Keratinocyte (primary cell): ENCODE measurements at regions not wholly inside any gene's neighbourhood (a gene's known extent, or its start where the extent isn't known, plus 50 kb on each side); places are given as distances from the start of the nearest gene placed in this dataset.

Source experiments
- DNase-seq: peaks from one replicate; pipeline ENCODE4 v3.0.0-alpha.2; 2011; ENCODE audit warnings: low read depth, missing footprints, low spot score
- FAIRE-seq: peaks from 2 replicates; lab custom pipeline; 2011; peaks lifted over from hg19 to GRCh38; lab: Jason Lieb, UNC
- H2AFZ ChIP-seq: 2 replicates; pipeline ENCODE4 v1.6.0; 2012; ENCODE audit warnings: low read length, control low read depth, inconsistent platforms; ENCODE audit not compliant: control insufficient read depth
- H3K27ac ChIP-seq: 2 replicates; pipeline ENCODE4 v1.5.1; 2011; ENCODE audit warnings: low read length; ENCODE audit not compliant: control insufficient read depth, insufficient read depth
- H3K27me3 ChIP-seq: 3 replicates; pipeline ENCODE4 v1.6.0; 2011; ENCODE audit warnings: low read length; ENCODE audit not compliant: control insufficient read depth, insufficient read depth; ENCODE audit errors: extremely low read depth
- H3K36me3 ChIP-seq, 2 experiments: 2 replicates in 1 of 2; 3 replicates in 1 of 2; pipeline ENCODE4 v1.5.1; 2011; ENCODE audit warnings: low read length in 2 of 2, mild to moderate bottlenecking in 1 of 2; ENCODE audit not compliant: control insufficient read depth in 2 of 2, insufficient read depth in 2 of 2; ENCODE audit errors: extremely low read depth in 1 of 2
- H3K4me1 ChIP-seq: 3 replicates; pipeline ENCODE4 v1.5.1; 2011; ENCODE audit warnings: low read length; ENCODE audit not compliant: control insufficient read depth, insufficient read depth; ENCODE audit errors: extremely low read depth
- H3K4me2 ChIP-seq: 3 replicates; pipeline ENCODE4 v1.6.0; 2011; ENCODE audit warnings: low read depth, low read length; ENCODE audit not compliant: control insufficient read depth, insufficient read depth; ENCODE audit errors: extremely low read depth
- H3K4me3 ChIP-seq, 3 experiments: fragments of 200-600 bp in 1 of 3; sonication (generic) in 1 of 3; 2 replicates in 2 of 3; 3 replicates in 1 of 3; pipeline ENCODE4 v1.5.1; 2011 to 2016; ENCODE audit warnings: low read length in 3 of 3, mild to moderate bottlenecking in 3 of 3, control low read depth in 2 of 3, inconsistent platforms in 1 of 3, low read depth in 1 of 3, mixed read lengths in 1 of 3, mixed run types in 1 of 3, moderate library complexity in 1 of 3; ENCODE audit not compliant: control insufficient read depth in 2 of 3, insufficient read depth in 2 of 3; ENCODE audit errors: extremely low read depth in 1 of 3
- H3K79me2 ChIP-seq: 2 replicates; pipeline ENCODE4 v1.6.0; 2012; ENCODE audit warnings: low read length; ENCODE audit not compliant: control insufficient read depth, insufficient read depth
- H3K9ac ChIP-seq: 3 replicates; pipeline ENCODE4 v1.6.0; 2011; ENCODE audit warnings: low read length; ENCODE audit not compliant: control insufficient read depth, insufficient read depth; ENCODE audit errors: extremely low read depth
- H3K9me1 ChIP-seq: 3 replicates; pipeline ENCODE4 v1.6.0; 2011; ENCODE audit warnings: low read length; ENCODE audit not compliant: control insufficient read depth, insufficient read depth; ENCODE audit errors: extremely low read depth
- H3K9me3 ChIP-seq: 2 replicates; pipeline ENCODE4 v1.5.1; 2012; ENCODE audit warnings: low read depth, low read length; ENCODE audit not compliant: control insufficient read depth
- H4K20me1 ChIP-seq: 3 replicates; pipeline ENCODE4 v1.6.0; 2011; ENCODE audit warnings: low read length; ENCODE audit not compliant: control insufficient read depth, insufficient read depth; ENCODE audit errors: extremely low read depth
- EZH2 ChIP-seq: IDR thresholded peaks from one replicate; pipeline ENCODE4 v1.6.1; 2012; ENCODE audit warnings: inconsistent platforms, mild to moderate bottlenecking, low read length, moderate library complexity
- dilution Hi-C: fragments of 300-500 bp; cut with MboI; formaldehyde crosslinking; loops from one replicate; pipeline ENCODE4 v1.7.0; 2020; ENCODE audit warnings: low sequenced_read_pairs; ENCODE audit not compliant: extremely low pct_ligation_motif_present
- TF ChIP-seq, protein P1 (sequence below), 3 experiments: IDR thresholded peaks in 1 of 3; conservative IDR thresholded peaks in 1 of 3; optimal IDR thresholded peaks in 1 of 3; 2 replicates in 2 of 3; 3 replicates in 1 of 3; pipeline versions ENCODE3 to v1.5.1; 2011; ENCODE audit warnings: low read length in 3 of 3, mild to moderate bottlenecking in 3 of 3, moderate library complexity in 2 of 3, control low read depth in 1 of 3, inconsistent platforms in 1 of 3; ENCODE audit not compliant: insufficient read depth in 2 of 3; ENCODE audit errors: extremely low read depth in 1 of 3

GRCh38 chr1:69492286-69492685 is 75.4 kb upstream of the LRRC7 start:
- TF ChIP-seq EZH2: no peak
- TF ChIP-seq, protein P1, sequence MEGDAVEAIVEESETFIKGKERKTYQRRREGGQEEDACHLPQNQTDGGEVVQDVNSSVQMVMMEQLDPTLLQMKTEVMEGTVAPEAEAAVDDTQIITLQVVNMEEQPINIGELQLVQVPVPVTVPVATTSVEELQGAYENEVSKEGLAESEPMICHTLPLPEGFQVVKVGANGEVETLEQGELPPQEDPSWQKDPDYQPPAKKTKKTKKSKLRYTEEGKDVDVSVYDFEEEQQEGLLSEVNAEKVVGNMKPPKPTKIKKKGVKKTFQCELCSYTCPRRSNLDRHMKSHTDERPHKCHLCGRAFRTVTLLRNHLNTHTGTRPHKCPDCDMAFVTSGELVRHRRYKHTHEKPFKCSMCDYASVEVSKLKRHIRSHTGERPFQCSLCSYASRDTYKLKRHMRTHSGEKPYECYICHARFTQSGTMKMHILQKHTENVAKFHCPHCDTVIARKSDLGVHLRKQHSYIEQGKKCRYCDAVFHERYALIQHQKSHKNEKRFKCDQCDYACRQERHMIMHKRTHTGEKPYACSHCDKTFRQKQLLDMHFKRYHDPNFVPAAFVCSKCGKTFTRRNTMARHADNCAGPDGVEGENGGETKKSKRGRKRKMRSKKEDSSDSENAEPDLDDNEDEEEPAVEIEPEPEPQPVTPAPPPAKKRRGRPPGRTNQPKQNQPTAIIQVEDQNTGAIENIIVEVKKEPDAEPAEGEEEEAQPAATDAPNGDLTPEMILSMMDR (optimal IDR thresholded peaks at IDR 0.05 in 1 of 3, IDR thresholded peaks at IDR 0.05 in 1 of 3, conservative IDR thresholded peaks at IDR 0.05 in 1 of 3; ENCODE audit: extremely low read depth in 1 of 3, insufficient read depth in 2 of 3, low read length in 3 of 3): no peak
- FAIRE-seq (peak; percentile 74), DNase-seq (no peak)
- H3K9me3 ChIP-seq: no peaks in the 10 kb centered on the region
- H3K79me2 ChIP-seq: no peaks in the 10 kb centered on the region
- no peak overlapping the region for H3K4me3 ChIP-seq
- H3K36me3 ChIP-seq: no peaks in the 10 kb centered on the region
- no peaks in the 10 kb centered on the region for H3K9me1 ChIP-seq
- dilution Hi-C loops: no loop called here
- no peak overlapping the region for H3K27ac ChIP-seq
- no peaks in the 10 kb centered on the region for H3K27me3 ChIP-seq
- peak overlapping the region; percentile 8 for H2AFZ ChIP-seq
- peaks cover 32% of the 10 kb centered on the region for H3K4me1 ChIP-seq
- H4K20me1 ChIP-seq: no peaks in the 10 kb centered on the region
- no peak overlapping the region for H3K9ac ChIP-seq
- peak overlapping the region; percentile 29 for H3K4me2 ChIP-seq

DNA sequence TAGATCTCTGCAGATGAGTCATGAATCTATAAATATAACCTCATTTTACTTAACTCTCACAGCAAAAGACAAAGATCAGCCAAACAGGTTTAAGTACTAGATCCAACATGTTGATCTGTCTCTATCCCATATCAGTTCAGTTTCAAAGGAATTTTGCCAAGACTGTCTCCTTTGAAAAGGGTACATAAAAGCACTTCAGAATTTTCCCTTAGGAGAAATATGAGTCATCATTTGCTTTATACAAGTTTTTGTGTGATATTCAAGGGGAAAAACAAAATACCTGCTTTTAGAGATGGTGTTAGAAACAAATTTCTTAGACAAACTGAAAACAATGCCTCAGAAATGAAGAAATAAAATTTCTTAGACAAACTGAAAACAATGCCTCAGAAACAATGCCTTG is 73.5 kb upstream of the LRRC7 start:
- H3K27ac ChIP-seq: peak overlapping the region; percentile 36
- H3K4me2 ChIP-seq: peak overlapping the region; percentile 81
- no peaks in the 10 kb centered on the region for H3K27me3 ChIP-seq
- peak; percentile 91 for DNase-seq
- H3K4me1 ChIP-seq: peaks cover 32% of the 10 kb centered on the region
- dilution Hi-C loops: no loop called here
- H2AFZ ChIP-seq: no peak overlapping the region
- H3K9me1 ChIP-seq: no peaks in the 10 kb centered on the region
- H3K79me2 ChIP-seq: no peaks in the 10 kb centered on the region
- no peak for TF ChIP-seq EZH2
- TF ChIP-seq, protein P1 (optimal IDR thresholded peaks at IDR 0.05 in 1 of 3, IDR thresholded peaks at IDR 0.05 in 1 of 3, conservative IDR thresholded peaks at IDR 0.05 in 1 of 3; ENCODE audit: extremely low read depth in 1 of 3, insufficient read depth in 2 of 3, low read length in 3 of 3): no peak
- no peaks in the 10 kb centered on the region for H3K9me3 ChIP-seq
- H3K9ac ChIP-seq: no peak overlapping the region
- no peaks in the 10 kb centered on the region for H4K20me1 ChIP-seq
- peak overlapping the region in 1 of 3 experiments; percentile 19 for H3K4me3 ChIP-seq
- no peaks in the 10 kb centered on the region for H3K36me3 ChIP-seq
- FAIRE-seq: peak; percentile 90
